GM10266 (cell line): ENCODE measurements at regions not wholly inside any gene's neighbourhood (a gene's known extent, or its start where the extent isn't known, plus 50 kb on each side); places are given as distances from the start of the nearest gene placed in this dataset.
A peak's percentile ranks its signal among the peaks of the same experiment; 100 is the strongest.

Experiments
- DNase-seq: peaks from one replicate; pipeline ENCODE4 v3.0.0; 2012; ENCODE audit errors: extremely low spot score
- TF ChIP-seq, protein P1 (sequence below): IDR thresholded peaks from 2 replicates; pipeline ENCODE4 v1.5.1; 2012; ENCODE audit warnings: mild to moderate bottlenecking, low read depth; ENCODE audit not compliant: control insufficient read depth, insufficient read depth; ENCODE audit errors: missing control alignments

DNA sequence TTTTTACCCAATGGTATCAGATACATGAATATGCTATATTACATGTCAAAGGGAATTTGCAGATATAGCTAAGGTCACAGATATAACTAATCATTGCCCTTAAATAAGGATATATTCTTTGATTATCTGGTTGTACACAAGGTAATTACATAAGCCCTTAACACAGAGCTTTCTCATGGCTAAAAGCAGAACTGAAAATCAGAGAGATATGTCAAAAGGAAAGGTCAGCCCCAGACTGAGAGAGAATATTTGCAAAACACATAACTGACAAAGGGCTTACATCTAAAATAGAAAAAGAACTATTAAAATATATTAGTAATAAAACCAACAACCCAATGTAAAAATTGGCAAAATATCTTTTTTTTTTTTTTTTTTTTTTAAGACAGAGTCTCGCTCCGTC is 1029.5 kb upstream of the LRRN3 start:
- TF ChIP-seq, protein P1, sequence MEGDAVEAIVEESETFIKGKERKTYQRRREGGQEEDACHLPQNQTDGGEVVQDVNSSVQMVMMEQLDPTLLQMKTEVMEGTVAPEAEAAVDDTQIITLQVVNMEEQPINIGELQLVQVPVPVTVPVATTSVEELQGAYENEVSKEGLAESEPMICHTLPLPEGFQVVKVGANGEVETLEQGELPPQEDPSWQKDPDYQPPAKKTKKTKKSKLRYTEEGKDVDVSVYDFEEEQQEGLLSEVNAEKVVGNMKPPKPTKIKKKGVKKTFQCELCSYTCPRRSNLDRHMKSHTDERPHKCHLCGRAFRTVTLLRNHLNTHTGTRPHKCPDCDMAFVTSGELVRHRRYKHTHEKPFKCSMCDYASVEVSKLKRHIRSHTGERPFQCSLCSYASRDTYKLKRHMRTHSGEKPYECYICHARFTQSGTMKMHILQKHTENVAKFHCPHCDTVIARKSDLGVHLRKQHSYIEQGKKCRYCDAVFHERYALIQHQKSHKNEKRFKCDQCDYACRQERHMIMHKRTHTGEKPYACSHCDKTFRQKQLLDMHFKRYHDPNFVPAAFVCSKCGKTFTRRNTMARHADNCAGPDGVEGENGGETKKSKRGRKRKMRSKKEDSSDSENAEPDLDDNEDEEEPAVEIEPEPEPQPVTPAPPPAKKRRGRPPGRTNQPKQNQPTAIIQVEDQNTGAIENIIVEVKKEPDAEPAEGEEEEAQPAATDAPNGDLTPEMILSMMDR: no peak
- peak; percentile 3 for DNase-seq

DNA sequence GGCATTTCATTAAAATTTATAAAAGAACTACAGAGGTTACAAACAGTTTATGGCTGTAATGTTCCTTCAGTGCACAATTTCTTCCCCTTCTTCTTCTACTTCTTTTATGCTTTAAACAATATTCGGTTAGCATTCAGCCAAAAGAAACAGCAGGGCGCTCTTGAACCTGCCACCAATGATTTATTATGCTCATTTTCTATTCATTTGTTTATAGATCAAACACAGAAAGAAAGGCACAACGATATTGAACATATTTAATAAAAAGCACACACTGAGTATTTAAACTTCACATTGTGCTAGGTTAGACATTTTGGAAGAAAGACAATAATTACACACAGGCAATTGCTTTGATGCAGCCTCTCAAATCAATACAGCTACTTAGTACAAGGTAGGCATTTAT is 1025.8 kb upstream of the LRRN3 start:
- DNase-seq: no peak
- TF ChIP-seq, protein P1: no peak

GRCh38 chr7:110066843-110067242 is 1024.1 kb upstream of the LRRN3 start:
- TF ChIP-seq, protein P1: no peak
- DNase-seq: no peak

DNA sequence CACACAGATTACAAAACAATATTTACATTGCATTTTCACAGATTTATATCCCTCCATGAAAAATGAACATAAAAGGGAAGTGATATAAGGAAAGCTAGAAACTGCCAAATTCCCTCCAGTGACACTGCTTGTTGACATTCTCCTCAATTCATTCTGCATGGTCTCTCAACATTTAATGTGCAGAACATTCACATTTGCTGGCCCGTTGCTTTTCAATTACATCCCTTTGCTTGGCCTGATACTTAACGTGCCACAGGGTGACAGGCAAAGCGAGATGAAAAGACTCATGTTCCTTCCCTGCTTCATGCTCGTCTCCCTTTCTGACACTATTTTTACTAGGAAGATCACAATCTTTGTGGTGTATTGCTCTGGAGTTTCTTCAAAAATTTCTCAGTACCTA is 1019.7 kb upstream of the LRRN3 start:
- no peak for DNase-seq
- TF ChIP-seq, protein P1: no peak

- TF ChIP-seq, protein P1: no peak
- no peak for DNase-seq
These were observed 1015.5 kb upstream of the LRRN3 start for GRCh38 chr7:110075450-110075849.

- TF ChIP-seq, protein P1: no peak
- no peak for DNase-seq
These were observed 1014.7 kb upstream of the LRRN3 start for GRCh38 chr7:110076194-110076593.

DNA sequence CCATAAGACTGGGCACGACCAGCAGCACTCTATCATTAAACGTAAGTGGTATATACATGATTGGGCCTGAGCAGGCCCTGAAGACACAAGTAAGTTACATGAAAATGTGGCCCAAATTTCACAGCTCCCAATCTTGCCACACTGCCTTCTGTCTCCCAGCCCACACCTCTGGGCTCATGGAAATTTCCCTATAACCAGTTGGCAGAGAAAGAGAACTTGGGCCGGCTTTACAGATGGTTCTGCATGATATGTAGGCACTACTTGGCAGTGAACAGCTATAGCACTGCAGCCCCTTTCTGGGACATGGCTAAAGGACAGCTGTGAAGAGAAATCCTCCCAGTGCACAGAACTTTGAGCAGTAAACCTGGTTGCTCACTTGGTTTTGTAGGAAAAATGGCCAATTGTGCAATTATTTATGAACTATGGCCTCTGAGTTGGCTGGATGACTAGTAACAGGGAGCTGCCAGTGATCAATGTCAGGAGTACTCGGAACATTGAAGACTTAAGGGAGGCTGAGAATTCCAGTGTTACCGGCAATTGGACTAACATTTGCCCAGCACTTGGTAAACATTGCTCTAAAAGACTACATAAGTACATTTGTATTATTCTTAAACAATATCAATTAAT is 1006.6 kb upstream of the LRRN3 start:
- no peak for DNase-seq
- TF ChIP-seq, protein P1: no peak
